PFSK-1 (cell line): ENCODE measurements at regions not wholly inside any gene's neighbourhood (a gene's known extent, or its start where the extent isn't known, plus 50 kb on each side); places are given as distances from the start of the nearest gene placed in this dataset.

Source experiments
- SIN3A ChIP-seq: IDR thresholded peaks from 2 replicates; pipeline ENCODE4 v1.6.1; 2012; ENCODE audit warnings: mild to moderate bottlenecking, low read length, moderate library complexity, borderline replicate concordance; ENCODE audit not compliant: insufficient read depth
- TAF1 ChIP-seq: IDR thresholded peaks from 2 replicates; pipeline ENCODE4 v1.6.1; 2012; ENCODE audit warnings: low read length, control low read depth, borderline replicate concordance; ENCODE audit not compliant: insufficient read depth
- TF ChIP-seq, protein P1 (sequence below), 2 experiments: IDR thresholded peaks; 2 replicates each; pipeline versions ENCODE4 v1.6.1 to v1.8.0; 2011 to 2012; ENCODE audit warnings: low read depth in 2 of 2, low read length in 2 of 2, control low read depth in 1 of 2, inconsistent platforms in 1 of 2, mild to moderate bottlenecking in 1 of 2, moderate library complexity in 1 of 2; ENCODE audit not compliant: insufficient read depth in 1 of 2

DNA sequence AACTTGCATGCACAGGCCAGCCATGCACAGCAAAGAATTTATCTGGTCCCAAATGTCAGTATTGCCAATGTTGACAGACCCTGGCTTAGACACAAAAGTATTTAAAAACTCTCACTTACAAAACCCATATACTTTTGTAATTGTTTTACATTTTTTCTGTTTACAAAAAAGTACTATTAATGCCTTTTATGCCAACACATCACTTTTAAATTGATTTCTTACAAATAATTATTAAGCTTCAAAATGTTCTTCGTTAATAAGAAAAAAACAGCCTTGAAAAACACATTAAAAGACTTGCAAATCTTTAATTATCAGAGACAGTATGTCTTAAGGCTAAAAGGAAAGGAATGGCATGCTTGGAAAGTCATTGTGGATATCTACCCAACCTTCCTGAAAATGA lies 181.3 kb upstream of the TWIST2 start:
- TF ChIP-seq SIN3A (no peak), TAF1 (no peak)
- TF ChIP-seq, protein P1, sequence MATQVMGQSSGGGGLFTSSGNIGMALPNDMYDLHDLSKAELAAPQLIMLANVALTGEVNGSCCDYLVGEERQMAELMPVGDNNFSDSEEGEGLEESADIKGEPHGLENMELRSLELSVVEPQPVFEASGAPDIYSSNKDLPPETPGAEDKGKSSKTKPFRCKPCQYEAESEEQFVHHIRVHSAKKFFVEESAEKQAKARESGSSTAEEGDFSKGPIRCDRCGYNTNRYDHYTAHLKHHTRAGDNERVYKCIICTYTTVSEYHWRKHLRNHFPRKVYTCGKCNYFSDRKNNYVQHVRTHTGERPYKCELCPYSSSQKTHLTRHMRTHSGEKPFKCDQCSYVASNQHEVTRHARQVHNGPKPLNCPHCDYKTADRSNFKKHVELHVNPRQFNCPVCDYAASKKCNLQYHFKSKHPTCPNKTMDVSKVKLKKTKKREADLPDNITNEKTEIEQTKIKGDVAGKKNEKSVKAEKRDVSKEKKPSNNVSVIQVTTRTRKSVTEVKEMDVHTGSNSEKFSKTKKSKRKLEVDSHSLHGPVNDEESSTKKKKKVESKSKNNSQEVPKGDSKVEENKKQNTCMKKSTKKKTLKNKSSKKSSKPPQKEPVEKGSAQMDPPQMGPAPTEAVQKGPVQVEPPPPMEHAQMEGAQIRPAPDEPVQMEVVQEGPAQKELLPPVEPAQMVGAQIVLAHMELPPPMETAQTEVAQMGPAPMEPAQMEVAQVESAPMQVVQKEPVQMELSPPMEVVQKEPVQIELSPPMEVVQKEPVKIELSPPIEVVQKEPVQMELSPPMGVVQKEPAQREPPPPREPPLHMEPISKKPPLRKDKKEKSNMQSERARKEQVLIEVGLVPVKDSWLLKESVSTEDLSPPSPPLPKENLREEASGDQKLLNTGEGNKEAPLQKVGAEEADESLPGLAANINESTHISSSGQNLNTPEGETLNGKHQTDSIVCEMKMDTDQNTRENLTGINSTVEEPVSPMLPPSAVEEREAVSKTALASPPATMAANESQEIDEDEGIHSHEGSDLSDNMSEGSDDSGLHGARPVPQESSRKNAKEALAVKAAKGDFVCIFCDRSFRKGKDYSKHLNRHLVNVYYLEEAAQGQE (IDR thresholded peaks at IDR 0.05; ENCODE audit: insufficient read depth in 1 of 2, low read depth in 2 of 2, low read length in 2 of 2): no peak
